Sigmoid colon (tissue), 6 donors: ENCODE measurements at regions not wholly inside any gene's neighbourhood (a gene's known extent, or its start where the extent isn't known, plus 50 kb on each side); places are given as distances from the start of the nearest gene placed in this dataset.

ENCODE experiments used
- DNase-seq: peaks from one replicate; pipeline ENCODE4 v3.0.0-alpha.2; 2019
- H3K27ac ChIP-seq, 4 donors: fragments of 200-600 bp; sonication (generic); one replicate each; pipeline ENCODE4 v1.5.1; 2016 to 2019; ENCODE audit warnings: mild to moderate bottlenecking in 1 of 4
- H3K27me3 ChIP-seq, 3 donors: fragments of 200-600 bp; sonication (generic); one replicate each; pipeline ENCODE4 v1.5.1; 2019; ENCODE audit warnings: mild to moderate bottlenecking in 1 of 3
- H3K36me3 ChIP-seq, 4 donors: fragments of 200-600 bp; sonication (generic); one replicate each; pipeline ENCODE4 v1.5.1; 2016 to 2019
- H3K4me1 ChIP-seq, 4 donors: fragments of 200-600 bp; sonication (generic); one replicate each; pipeline ENCODE4 v1.5.1; 2017 to 2019
- H3K4me3 ChIP-seq, 4 donors: fragments of 200-600 bp; sonication (generic); one replicate each; pipeline ENCODE4 v1.5.1; 2017 to 2019; ENCODE audit warnings: mild to moderate bottlenecking in 2 of 4, moderate library complexity in 1 of 4
- H3K9me3 ChIP-seq, 4 donors: fragments of 200-600 bp in 3 of 4; sonication (generic) in 3 of 4; one replicate each; pipeline versions ENCODE4 v1.5.1 to v1.6.1; 2013 to 2019
- CTCF ChIP-seq, 4 experiments: fragments of 450-650 bp in 3 of 4; fragments of 200-600 bp in 1 of 4; IDR thresholded peaks; one replicate each; pipeline ENCODE4 v1.5.1; 2016 to 2019; ENCODE audit warnings: antibody characterized with exemption in 4 of 4, mild to moderate bottlenecking in 3 of 4, moderate library complexity in 2 of 4
- EP300 ChIP-seq, 4 donors: sonication (generic); formaldehyde crosslinking; IDR thresholded peaks; one replicate each; pipeline ENCODE4 v1.6.1; 2017; ENCODE audit warnings: antibody characterized with exemption in 4 of 4
- POLR2A ChIP-seq, 2 donors: fragments of 450-650 bp; IDR thresholded peaks; one replicate each; pipeline ENCODE4 v1.6.1; 2016; ENCODE audit warnings: antibody characterized with exemption in 2 of 2, mild to moderate bottlenecking in 2 of 2, moderate library complexity in 2 of 2
- POLR2AphosphoS5 ChIP-seq, 4 donors: sonication (generic); formaldehyde crosslinking; IDR thresholded peaks; one replicate each; pipeline ENCODE4 v1.6.1; 2017; ENCODE audit warnings: antibody characterized with exemption in 4 of 4
- WGBS, 2 donors: extraction: QIAGEN DNeasy Blood & Tissue Kit; methylation state at CpG; one replicate each; pipeline ENCODE4 v1.1.7; 2013; 5-methylcytosine and 5-hydroxymethylcytosine counted together
- intact Hi-C: fragments of 100-400 bp; cut with DNase I; formaldehyde crosslinking; loops from one replicate; pipeline ENCODE4 v1.15.1; 2023
- donor health status: healthy with polysubstance abuse.
- donor health status: healthy.

- WGBS, 2 donors, result 66 to 68% methylated on average over 2 of the region's 2 CpGs
These were observed 101.9 kb upstream of the FAM204A start for GRCh38 chr10:118444069-118444468.

GRCh38 chr10:118442032-118442431 is 99.9 kb upstream of the FAM204A start:
- intact Hi-C loops, result no loop called here
- no peaks in the 10 kb centered on the region for H3K4me1 ChIP-seq
- no peak overlapping the region for H3K27ac ChIP-seq
- no peak for TF ChIP-seq EP300 (IDR thresholded peaks at IDR 0.05)
- TF ChIP-seq POLR2A (IDR thresholded peaks at IDR 0.05), result no peak
- no peak for TF ChIP-seq CTCF (IDR thresholded peaks at IDR 0.05)
- TF ChIP-seq POLR2AphosphoS5 (IDR thresholded peaks at IDR 0.05), result no peak
- H3K36me3 ChIP-seq, result no peaks in the 10 kb centered on the region
- 62 to 73% methylated on average over 3 of the region's 3 CpGs for WGBS, 2 donors
- no peak overlapping the region for H3K4me3 ChIP-seq
- H3K27me3 ChIP-seq, result peaks cover 0 to 18% (median 0%) of the 10 kb centered on the region in 3 donors
- H3K9me3 ChIP-seq, result no peaks in the 10 kb centered on the region
- DNase-seq, result no peak

More at GRCh38 chr10:118444069-118444468, 101.9 kb upstream of the FAM204A start:
- no peak for DNase-seq
- TF ChIP-seq CTCF (IDR thresholded peaks at IDR 0.05), result no peak
- TF ChIP-seq EP300 (IDR thresholded peaks at IDR 0.05), result no peak
- no peak for TF ChIP-seq POLR2A (IDR thresholded peaks at IDR 0.05)
- no peak for TF ChIP-seq POLR2AphosphoS5 (IDR thresholded peaks at IDR 0.05)
- H3K4me3 ChIP-seq, result no peak overlapping the region
- H3K27ac ChIP-seq, result no peak overlapping the region
- H3K9me3 ChIP-seq, result no peaks in the 10 kb centered on the region
- H3K4me1 ChIP-seq, result no peaks in the 10 kb centered on the region
- H3K36me3 ChIP-seq, result no peaks in the 10 kb centered on the region
- intact Hi-C loops, result no loop called here
- H3K27me3 ChIP-seq, result peaks cover 0 to 15% (median 0%) of the 10 kb centered on the region in 3 donors

- 55 to 76% methylated on average over 3 of the region's 3 CpGs for WGBS, 2 donors
- H3K9me3 ChIP-seq, result no peaks in the 10 kb centered on the region
- peaks cover 0 to 18% (median 0%) of the 10 kb centered on the region in 3 donors for H3K27me3 ChIP-seq
- intact Hi-C loops, result no loop called here
- no peaks in the 10 kb centered on the region for H3K36me3 ChIP-seq
- no peak for DNase-seq
- TF ChIP-seq POLR2AphosphoS5 (IDR thresholded peaks at IDR 0.05) (no peak), EP300 (IDR thresholded peaks at IDR 0.05) (no peak), POLR2A (IDR thresholded peaks at IDR 0.05) (no peak)
- no peak overlapping the region for H3K27ac ChIP-seq
- no peaks in the 10 kb centered on the region for H3K4me1 ChIP-seq
- no peak overlapping the region for H3K4me3 ChIP-seq
These were observed 97.7 kb upstream of the FAM204A start for GRCh38 chr10:118439824-118440223.

GRCh38 chr10:118436742-118437141 is 94.6 kb upstream of the FAM204A start:
- intact Hi-C loops, result no loop called here
- Histone ChIP-seq H3K27me3 (peaks cover 0 to 18% (median 0%) of the 10 kb centered on the region in 3 donors), H3K4me1 (no peaks in the 10 kb centered on the region), H3K9me3 (no peaks in the 10 kb centered on the region), H3K4me3 (no peak overlapping the region), H3K27ac (no peak overlapping the region), H3K36me3 (no peaks in the 10 kb centered on the region)
- WGBS, 2 donors, result 46 to 71% methylated on average over 1 of the region's 1 CpG
- DNase-seq, result no peak
- TF ChIP-seq EP300 (IDR thresholded peaks at IDR 0.05) (no peak), POLR2AphosphoS5 (IDR thresholded peaks at IDR 0.05) (no peak), CTCF (IDR thresholded peaks at IDR 0.05) (no peak), POLR2A (IDR thresholded peaks at IDR 0.05) (no peak)

- H3K27me3 ChIP-seq, result no peaks in the 10 kb centered on the region
- WGBS, 2 donors, result 92% methylated on average over 6 of the region's 6 CpGs
- H3K4me1 ChIP-seq, result no peaks in the 10 kb centered on the region
- no peak overlapping the region for H3K4me3 ChIP-seq
- intact Hi-C loops, result no loop called here
- H3K27ac ChIP-seq, result no peak overlapping the region
- no peaks in the 10 kb centered on the region for H3K36me3 ChIP-seq
- no peak for DNase-seq
- TF ChIP-seq CTCF (IDR thresholded peaks at IDR 0.05) (no peak), EP300 (IDR thresholded peaks at IDR 0.05) (no peak), POLR2AphosphoS5 (IDR thresholded peaks at IDR 0.05) (no peak), POLR2A (IDR thresholded peaks at IDR 0.05) (no peak)
- H3K9me3 ChIP-seq, result peaks cover 0 to 4% (median 0%) of the 10 kb centered on the region in 4 donors
These were observed 88.1 kb upstream of the FAM204A start for GRCh38 chr10:118430190-118430589.
